HG02870 (cell line): ENCODE measurements at regions not wholly inside any gene's neighbourhood (a gene's known extent, or its start where the extent isn't known, plus 50 kb on each side); places are given as distances from the start of the nearest gene placed in this dataset.
"Not testable (repeated sequence)": the region's sequence is repeated elsewhere in the genome, so short reads cannot be mapped to it uniquely, and the experiment has no call there.

ENCODE experiments used
- ATAC-seq: cut with Tn5 transposase; IDR thresholded peaks from one replicate; pipeline ENCODE4 v1.9.1; 2021; ENCODE audit warnings: mild to moderate bottlenecking, moderate library complexity; ENCODE audit not compliant: unreplicated experiment

- no peak for ATAC-seq
Observed at GRCh38 chr12:62194031-62194430, 66.2 kb upstream of the USP15 start.

- ATAC-seq: no peak
Observed at GRCh38 chr12:62194616-62195015, 65.6 kb upstream of the USP15 start.

DNA sequence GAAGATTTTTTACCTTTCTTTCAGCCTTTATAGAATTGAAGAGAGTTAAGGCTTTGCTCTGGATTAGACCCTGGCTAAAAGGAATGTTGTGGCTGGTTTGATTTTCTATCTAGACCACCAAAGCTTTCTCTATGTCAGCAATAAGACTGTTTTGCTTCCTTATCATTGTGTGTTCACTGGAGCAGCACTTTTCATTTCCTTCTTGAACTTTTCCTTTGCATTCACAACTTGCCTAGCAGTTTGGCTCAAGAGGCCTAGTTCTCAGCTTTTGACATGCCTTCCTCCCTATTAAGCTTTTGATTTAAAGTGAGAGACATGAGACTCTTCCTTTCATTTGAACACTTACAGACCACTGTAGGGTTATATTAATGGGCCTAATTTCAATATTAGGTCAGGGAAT lies 64.1 kb upstream of the USP15 start:
- no peak for ATAC-seq

- ATAC-seq: not testable (repeated sequence)
Observed at GRCh38 chr12:62202861-62203260, 57.3 kb upstream of the USP15 start.

DNA sequence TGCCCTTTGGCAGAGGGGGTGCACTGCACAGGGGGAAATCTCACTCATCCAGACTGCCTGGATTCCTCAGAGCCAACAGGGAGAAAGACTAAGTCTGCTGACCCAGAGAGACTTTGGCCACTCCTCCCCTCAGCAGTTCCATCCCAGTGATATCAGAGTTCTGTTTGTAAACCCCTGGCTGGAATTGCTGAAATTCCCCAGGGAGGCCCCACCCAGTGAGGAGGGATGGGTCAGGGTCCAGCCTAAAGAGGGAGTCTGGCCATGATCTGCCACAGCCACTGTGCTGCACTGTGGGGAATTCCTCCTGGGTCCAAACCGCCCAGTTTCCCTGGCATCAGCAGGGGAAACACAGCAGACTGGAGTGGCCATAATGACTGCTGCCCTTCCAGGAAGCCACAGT lies 54.9 kb upstream of the USP15 start:
- no peak for ATAC-seq

DNA sequence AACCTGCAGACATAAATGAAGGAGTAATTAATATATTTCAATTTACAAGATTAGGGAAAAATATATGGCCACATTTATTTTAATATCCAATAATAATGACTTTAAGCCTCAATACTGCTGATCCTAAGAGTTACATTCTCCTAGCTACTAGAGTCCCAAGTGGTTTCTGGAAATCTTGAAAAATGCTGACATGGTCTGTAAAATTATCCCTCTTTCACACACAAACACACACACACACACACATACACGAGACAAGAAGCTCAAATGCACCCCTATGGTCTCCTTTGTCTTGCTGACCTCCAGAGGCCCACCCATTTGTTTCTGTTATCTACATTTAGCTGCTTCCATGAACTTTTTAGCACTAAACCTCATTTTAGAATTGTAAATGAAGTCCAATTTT lies 53.0 kb upstream of the USP15 start:
- ATAC-seq: no peak
